NCI-H2081 treated with DMSO at 0.1 percent for 48 hours (cell line): ENCODE measurements at regions not wholly inside any gene's neighbourhood (a gene's known extent, or its start where the extent isn't known, plus 50 kb on each side); places are given as distances from the start of the nearest gene placed in this dataset.
A peak's percentile ranks its signal among the peaks of the same experiment; 100 is the strongest.

ENCODE experiments used
- DNase-seq: peaks from one replicate; lab custom pipeline; 2025; lab: John Stamatoyannopoulos, UW

DNA sequence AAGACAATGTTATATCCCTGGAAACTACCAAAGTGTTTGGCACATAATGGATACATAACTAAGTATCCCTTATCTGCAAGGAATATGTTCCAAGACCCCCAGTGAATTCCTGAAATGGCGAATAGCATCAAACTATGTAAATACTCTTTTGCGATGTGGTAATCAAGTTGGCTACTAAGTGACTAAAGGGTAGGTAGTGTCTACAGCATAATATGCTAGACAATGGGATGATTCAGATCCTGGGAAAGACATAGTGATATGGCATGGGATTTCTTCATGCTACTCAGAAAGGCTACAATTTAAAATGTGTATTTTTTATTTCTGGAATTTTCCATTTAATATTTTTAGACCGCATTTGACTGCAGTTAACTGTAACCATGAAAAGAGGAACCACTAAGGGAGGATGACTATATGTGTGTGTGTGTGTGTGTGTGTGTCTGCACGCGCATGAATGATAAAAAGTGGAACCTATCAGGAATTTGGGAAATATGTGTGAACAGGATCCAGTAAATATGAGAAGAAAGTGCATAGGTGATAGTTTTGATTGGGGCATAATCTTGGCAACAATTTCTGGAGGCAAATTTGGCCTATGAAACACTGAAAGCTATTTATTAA, 1899.9 kb downstream of the NCAM2 start:
- no peak for DNase-seq

GRCh38 chr21:22900490-22900889, 1902.3 kb downstream of the NCAM2 start:
- DNase-seq: no peak

DNA sequence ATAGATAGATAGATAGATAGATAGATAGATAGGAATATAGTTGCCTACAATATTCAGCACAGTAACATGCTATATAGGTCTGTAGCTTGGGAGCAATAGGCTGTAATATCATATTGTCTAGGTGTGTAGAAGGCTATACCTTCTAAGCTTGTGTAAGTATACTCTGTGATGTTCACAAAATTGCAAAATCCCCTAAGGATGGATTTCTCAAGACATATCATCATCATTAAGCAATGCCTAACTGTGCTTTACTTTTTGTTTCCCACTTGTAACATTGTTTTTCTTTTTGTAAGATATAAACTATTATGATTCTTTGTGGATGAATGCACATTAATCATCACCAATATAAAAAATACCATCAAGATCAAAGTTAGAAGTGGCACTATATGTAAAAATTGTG, 1905.6 kb downstream of the NCAM2 start:
- no peak for DNase-seq

DNA sequence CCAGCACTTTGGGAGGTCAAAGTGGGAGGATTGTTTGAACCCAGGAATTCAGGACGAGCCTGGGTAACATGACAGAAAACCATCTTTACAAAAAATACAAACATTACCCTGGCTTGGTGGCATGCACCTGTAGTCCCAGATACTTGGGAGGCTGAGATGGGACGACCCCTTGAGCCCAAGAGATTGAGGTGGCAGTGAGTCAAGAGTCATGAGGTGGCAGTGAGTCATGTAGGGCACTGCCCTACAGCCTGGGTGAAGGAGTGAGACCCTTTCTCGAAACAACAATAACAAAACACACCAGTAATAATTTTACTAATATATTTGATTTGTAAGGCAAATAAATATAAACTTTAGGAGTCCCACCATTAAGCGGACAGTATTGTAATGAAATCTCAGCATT, 1906.2 kb downstream of the NCAM2 start:
- DNase-seq: no peak

DNA sequence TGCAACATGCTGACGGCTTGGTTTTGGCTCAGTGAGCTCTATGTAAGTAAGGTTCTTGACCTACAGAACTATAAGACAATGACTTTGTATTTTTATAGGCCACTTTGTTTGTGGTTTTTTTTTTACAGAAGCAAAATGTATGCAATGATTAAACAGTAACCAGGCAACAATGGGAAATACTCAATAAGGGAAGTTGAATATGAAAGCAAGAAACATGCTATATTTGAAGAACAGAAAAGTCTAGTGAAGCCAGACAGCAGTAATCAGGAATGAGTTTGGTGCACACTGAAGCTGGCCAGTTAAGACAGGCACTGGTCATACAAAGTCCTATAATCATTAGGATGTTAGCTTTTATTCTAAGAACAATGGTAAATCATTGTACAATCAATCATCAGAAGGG, 1926.8 kb downstream of the NCAM2 start:
- no peak for DNase-seq

DNA sequence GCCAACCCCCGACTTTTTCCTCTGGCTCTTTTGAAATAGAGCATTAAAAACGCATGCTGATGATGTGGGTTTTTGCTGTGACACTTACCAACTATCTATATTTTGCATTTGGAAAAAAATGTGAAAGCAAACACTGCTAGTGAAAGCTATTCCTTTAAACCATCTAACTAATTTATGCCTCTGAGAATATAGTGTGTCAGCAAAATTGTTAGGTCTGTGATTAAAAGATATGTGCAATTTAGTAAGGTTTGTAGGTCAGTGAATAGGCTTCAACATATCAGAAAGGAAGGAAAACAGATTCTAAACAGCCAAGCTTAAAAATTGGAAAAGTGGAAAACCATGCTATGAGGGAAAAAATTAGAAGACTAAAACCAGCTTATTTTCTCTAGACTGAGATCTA, 1929.3 kb downstream of the NCAM2 start:
- no peak for DNase-seq

GRCh38 chr21:22941779-22942490, 1943.7 kb downstream of the NCAM2 start:
- no peak for DNase-seq

- DNase-seq: no peak
Observed at GRCh38 chr21:22955559-22955958, 1957.3 kb downstream of the NCAM2 start.

- DNase-seq: no peak
Observed at GRCh38 chr21:22961258-22961657, 1963.0 kb downstream of the NCAM2 start.

DNA sequence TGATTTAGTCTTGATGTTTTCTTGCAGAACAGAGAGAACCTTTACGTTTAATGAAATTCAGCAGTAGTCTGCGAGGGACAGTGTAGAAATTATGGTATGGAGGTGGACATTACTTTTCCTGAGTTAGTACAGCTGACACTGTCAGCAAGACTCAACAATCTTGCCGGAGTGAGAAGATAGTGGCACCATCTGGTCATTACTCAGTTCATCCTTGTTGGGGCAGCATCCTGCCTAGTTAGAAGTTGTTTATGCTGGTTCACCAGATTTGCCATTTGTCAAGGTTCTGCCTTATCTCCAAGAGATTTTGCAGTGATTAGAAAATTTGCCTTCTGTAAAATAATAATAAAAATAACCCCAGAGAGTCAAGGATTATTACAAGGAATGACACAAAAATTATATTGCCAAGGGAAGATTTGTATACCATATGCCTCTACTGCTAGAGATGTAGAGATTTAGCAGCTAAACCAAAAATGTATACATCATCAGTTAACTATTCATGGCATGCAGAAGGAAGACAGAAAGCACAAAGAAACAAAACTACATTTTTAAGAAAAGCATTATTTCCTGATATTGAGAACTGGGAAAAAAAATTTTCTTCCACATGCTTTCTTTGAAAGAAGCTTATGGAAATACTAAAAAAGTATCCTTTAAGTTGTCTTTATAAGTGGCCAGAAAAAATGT, 1967.4 kb downstream of the NCAM2 start:
- no peak for DNase-seq

- DNase-seq: no peak
Observed at GRCh38 chr21:22981819-22982218, 1983.6 kb downstream of the NCAM2 start.

- DNase-seq: no peak
Observed at GRCh38 chr21:22993144-22993543, 1994.9 kb downstream of the NCAM2 start.

GRCh38 chr21:22993822-22994574, 1995.8 kb downstream of the NCAM2 start:
- no peak for DNase-seq

DNA sequence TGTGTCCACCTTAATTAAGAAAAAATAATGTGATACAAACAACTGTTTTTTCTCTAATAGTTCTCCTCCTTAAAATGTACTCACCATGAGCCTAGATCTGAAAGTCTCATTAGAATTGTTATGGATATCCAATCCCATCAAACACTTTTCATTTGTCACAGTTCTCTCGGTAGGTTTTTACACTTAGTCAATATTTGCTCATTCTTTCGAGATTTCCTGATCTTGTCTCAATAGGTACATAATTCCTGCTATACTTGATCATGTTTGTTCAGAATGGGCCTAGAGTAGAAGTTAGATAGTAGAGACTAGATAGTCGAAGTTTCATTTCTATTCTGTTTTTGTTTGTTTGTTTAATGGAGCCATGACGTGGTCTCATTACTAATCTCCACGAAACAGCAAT, 2005.7 kb downstream of the NCAM2 start:
- DNase-seq: no peak

DNA sequence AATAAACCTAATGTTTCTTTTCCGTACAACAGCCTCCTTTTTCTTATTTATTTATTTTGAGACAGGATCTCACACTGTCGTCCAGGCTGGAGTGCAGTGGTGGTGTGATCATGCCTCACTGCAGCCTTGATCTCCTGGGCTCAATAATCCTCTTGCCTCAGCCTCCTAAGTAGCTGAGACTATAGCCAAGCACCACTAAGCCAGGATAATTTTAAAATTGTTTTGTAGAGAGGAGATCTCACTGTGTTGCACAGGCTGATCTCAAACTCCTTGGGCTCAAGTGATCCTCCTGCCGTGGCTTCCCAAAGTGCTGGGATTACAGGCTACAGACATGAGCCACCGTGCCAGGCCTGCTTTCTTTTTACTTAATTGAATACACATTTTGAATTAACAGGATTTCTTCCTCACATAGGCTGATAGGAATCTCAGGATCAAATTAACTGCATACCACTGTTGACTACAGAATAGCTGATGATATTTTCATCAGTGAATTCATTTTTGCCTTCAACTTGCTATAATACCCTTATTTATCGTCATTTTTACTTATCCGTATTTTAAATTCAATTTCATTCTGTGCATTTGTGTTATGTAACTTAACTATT, 2010.5 kb downstream of the NCAM2 start:
- DNase-seq: no peak

DNA sequence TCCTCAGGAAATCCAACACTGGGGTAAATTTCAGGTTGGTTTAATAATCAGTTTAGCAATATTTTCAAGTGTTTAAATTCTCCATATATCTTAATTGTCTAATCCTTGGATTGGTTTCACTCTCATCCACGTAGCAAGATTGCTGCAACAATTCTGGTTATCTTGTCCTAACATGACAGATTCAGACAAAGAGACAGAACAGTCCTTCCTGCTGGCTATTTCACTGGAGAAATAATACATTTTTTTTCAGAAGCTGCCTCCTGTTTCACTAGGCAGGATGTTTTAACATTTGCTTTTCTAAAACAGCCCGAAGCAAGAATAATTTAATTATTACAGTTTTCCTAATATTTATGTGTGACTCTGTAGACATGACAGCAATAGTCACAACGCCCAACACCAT, 2011.2 kb downstream of the NCAM2 start:
- DNase-seq: no peak

DNA sequence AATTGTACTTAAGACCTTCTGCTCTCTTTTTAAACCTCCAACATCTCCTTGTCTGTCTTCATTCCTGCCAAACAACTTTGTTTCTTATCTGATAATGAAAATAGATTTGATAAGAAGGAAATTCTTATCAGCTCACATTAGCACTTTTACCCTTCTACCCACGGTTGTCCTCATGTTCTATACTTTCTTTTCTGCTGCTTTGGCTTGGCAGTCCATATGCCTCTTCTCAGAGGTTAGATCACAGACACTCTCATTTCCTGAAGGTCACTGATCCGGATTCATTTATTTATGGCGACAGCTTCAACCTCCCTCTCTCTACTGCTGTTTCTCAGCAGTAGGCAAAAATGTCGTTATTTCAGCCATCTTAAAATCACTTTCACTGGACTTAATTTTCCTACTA, 2015.8 kb downstream of the NCAM2 start:
- no peak for DNase-seq

GRCh38 chr21:23016617-23017016, 2018.4 kb downstream of the NCAM2 start:
- no peak for DNase-seq

- DNase-seq: no peak
Observed at GRCh38 chr21:23017989-23018388, 2019.8 kb downstream of the NCAM2 start.

DNA sequence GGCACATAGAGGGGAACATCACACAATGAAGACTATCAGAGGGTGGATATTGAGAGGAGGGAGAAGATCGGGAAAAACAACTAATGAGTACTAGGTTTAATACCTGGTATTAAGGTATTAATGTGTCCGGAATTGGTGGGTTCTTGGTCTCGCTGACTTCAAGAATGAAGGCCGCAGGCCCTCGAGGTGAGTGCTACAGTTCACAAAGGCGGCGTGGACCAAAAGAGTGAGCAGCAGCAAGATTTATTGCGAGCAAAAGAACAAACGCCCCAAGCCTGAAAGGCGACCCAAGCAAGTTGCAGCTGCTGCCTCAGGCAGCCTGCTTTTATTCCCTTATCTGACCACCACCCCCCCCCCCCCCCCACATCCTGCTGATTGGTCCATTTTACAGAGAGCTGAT, 2022.8 kb downstream of the NCAM2 start:
- DNase-seq: no peak

DNA sequence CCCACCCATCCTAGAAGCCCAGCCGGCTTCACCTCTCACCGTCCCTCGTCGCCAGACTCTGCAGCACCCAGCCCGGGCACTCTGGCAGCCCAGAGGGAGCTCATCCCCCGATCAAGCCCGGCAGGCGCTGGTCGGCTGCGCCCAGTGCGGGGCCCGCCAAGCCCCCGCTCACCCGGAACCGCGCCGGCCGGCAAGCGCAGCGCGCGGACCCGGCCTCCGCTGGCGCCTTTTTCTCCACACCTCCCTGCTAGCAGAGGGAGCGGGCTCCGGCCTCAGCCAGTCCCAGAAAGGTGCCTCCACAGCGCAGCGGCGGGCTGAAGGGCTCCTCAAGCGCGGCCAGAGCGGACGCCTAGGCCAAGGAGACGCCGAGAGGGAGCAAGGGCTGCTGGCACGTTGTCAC, 2023.3 kb downstream of the NCAM2 start:
- no peak for DNase-seq

DNA sequence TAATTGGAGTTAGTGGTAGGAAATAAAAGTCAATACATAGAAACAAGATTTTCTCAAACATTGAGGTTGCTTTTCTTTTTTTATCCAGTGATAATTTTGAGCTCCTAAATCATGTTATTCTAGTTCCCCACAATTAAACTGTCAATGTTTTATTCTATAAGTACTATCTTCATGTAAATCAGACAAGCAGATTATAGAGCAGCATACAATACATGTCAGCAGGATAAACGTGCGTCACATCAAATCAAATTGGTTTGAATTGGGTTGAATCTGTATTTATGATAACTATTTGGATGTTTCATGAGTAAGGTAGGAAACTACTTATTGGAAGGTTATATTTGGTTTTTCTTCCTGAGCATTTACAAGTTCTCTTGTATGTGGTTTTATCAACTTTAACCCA, 2028.7 kb downstream of the NCAM2 start:
- peak; percentile 79 for DNase-seq
